Stromal cell of bone marrow (primary cell): ENCODE measurements at regions not wholly inside any gene's neighbourhood (a gene's known extent, or its start where the extent isn't known, plus 50 kb on each side); places are given as distances from the start of the nearest gene placed in this dataset.
"Not testable (repeated sequence)": the region's sequence is repeated elsewhere in the genome, so short reads cannot be mapped to it uniquely, and the experiment has no call there.

Source experiments
- DNase-seq: peaks from one replicate; pipeline ENCODE4 v3.0.0-alpha.2; 2012; ENCODE audit warnings: low read depth

DNA sequence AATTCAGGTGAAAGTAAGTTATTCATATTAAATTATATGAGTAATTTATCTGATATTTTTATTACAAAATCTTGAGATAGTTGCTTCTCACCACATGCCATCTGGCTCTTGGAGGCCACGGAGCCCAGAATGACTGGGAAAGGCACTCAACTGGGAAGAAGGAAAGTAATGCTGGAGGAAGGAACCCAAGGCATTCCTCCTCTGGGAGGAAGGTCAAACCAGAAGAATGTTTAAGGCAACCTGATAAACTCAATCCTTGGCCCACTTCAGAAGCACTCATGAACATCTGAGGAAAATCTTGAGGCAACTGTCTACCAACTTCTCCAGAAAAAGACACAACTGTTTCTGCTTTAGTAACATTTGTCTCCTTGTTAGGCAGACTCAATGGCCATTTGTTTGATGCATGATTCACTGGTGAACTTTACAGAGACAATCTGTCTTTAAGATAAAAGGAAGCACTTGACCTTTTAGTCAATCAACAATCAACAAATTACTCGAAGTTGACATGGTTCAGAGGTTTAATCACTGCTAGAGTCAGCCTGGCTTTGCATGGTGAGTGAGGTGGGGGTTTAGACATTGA lies 261.4 kb upstream of the MME start:
- DNase-seq, result no peak

DNA sequence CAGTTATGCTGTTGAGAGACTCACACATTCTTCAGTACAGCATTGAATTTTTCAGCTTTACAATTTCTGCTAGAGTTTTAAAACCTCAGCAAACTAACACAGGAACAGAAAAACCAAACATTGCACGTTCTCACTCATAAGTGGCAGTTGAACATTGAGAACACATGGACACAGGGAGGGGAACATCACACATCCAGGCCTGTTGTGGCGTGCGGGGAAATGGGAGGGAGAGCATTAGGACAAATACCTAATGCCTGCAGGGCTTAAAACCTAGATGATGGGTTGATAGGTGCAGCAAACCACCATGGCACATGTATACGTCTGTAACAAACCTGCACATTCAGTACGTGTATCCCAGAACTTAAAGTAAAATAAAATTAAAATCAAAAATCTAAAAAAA lies 270.1 kb upstream of the MME start:
- not testable (repeated sequence) for DNase-seq

DNA sequence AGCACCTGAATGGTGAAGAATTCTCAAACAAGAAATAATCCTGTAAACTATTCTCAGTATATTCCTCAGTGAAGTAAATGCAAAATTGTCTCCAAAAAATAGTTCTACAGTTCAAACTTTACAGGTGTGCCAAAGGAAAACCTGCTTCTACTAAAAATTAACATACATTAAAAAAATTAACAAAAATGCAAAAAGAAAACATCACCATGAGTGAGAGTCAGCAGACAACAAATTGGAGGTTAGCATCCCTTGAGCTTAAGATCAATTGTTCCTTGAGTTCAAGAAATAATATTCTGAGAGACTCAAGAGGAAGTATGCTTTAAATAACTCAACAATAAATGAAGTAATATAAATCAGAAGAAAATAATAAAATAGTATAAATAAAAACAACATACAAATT lies 278.4 kb upstream of the MME start:
- DNase-seq, result no peak

DNA sequence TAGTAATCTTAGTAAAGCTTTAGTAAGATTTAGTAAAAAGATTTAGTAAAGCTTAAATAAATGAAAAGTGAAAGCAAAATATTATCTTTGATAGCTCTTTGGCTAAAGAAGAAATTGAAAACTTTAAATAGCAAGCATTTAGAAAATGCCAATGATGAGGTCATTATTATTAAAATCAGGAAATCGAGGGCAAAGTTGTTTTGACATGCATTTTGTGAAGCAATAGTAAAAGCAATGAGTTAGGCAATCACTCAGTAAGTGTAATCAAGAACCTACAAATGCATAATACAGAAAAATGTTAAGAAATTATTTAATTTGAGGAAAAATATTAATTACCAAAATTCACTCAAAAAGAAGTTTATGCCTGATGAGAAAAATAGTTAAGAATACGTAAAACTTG lies 280.3 kb upstream of the MME start:
- DNase-seq, result no peak

DNA sequence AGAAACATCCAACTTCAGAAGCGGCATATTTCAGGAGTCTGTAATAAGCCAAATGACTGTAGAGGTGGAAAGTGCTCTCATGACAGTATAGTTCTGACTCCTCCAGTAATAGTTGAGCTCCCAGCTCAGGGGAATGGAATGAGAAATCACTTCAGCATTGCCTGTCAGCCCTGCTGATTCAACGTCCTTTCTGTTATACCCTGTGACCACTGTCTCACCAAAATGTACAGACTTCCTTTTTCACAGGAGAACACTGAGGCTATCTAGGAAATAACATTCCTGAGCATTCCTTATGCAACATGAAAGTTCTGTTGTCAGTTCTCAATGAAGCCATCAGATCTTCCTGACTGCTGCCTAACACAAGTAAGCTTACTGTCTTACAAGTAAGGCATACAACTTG lies 284.5 kb upstream of the MME start:
- DNase-seq, result peak; percentile 84

DNA sequence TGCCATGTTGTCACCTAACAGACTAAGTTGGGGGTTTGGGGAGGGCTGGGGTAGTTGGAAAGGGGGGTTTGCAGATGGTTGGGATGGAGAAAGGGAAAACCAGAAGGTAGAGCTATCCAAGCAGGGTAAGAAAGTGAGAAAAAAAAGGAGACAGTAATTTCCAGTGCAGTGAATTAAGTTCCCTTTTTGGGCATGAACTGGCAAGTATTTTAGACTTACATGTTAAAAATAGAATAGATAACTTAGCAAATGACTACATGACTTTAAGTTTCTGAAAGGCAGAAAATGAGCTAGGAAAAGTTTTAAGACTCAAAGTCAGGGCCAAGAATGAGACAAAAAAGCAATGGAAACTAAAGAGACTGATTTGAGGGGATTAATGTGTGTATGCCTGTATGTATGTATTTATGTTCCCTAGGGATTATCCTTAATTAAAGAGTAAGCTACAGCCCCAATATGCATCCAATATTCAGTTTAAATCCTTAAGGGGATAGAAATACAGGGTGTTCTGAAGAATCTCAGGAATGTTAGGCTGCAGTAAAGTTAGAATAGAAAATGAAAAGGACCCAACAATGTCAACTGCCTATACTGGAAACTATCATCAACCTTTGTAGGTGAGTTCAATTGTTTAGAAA lies 285.2 kb upstream of the MME start:
- no peak for DNase-seq

GRCh38 chr3:154794391-154794790 lies 285.7 kb upstream of the MME start:
- DNase-seq, result no peak

DNA sequence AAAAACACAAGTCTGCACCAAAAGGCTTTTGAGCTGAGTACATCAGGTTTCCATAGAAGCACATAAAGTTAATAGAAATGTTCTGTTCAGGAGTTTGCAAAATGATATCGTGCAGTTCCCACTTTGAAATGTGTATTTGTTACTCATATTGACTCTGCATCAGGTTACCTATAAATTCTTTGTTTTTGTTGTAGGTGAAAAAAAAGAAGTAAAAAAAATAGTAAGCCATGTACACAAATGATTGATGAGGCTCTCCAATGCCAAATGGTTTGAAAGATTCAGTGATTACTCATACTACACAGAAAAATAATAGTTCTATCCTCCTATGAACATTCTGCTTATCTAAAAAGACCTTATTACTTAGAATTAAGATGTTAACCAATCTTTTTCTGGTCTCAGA lies 287.3 kb upstream of the MME start:
- no peak for DNase-seq

DNA sequence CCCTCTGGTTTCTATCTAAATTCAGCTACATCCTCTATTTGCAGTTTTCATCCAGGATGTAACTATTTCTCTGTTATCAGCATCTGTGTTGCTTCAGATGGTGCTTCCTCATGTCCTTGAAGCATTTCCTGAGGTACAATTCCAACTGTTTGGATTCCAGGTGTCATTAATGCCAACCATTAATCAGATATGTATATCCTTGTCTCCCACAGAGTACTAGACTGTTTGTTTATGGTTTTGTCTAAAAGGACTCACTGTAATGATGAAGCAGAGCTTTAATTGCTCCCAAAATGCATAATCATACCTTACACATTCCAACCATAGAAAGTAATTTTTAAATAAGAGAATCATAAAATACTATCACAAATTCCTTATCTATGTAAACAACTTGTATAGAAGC lies 288.5 kb upstream of the MME start:
- no peak for DNase-seq

DNA sequence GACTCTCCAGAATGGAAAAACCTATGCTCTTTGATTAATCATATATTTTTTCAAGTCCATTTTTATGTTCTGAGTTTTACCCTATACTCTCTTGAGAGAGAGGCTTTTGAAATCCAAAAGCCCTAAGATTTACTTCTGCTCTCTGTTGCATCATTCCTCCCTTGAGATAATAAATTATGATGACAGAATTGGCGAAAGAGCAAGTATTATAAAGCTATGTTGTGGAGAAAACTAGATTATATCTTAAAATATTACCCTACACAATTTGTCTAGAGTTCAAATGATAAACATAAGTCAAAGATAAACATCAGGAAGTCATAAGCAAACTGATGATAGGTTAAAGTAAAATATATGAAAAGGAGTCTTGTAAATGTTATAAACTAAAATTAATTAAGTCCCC lies 293.4 kb upstream of the MME start:
- DNase-seq, result peak; percentile 70

- no peak for DNase-seq
Measured at GRCh38 chr3:154783521-154783931, 296.6 kb upstream of the MME start.

GRCh38 chr3:154783061-154783460 lies 297.1 kb upstream of the MME start:
- DNase-seq, result no peak

GRCh38 chr3:154782151-154782550 lies 298.0 kb upstream of the MME start:
- no peak for DNase-seq

DNA sequence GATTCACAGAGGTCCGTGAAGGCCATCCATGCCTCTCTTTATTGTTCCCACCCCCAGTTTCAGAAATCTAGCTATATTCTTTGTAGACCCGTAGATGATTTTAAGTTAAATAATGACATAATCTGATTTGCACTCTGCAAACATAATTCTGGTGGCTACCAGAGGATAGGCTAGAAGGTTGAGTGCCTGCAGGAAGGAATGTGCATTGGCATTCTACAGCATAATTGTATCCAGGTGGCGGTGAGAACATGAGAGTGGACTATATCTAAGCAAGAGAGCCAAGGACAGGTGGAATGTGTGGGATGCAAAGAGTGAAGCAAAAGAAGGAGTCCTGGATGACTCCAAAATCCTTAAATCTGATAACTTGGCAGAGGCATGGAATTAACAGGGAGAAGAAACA lies 298.5 kb upstream of the MME start:
- no peak for DNase-seq

- no peak for DNase-seq
Measured at GRCh38 chr3:154780263-154780662, 299.9 kb upstream of the MME start.

GRCh38 chr3:154779571-154779970 lies 300.5 kb upstream of the MME start:
- peak; percentile 68 for DNase-seq

- DNase-seq, result no peak
Measured at GRCh38 chr3:154778057-154778456, 302.1 kb upstream of the MME start.

DNA sequence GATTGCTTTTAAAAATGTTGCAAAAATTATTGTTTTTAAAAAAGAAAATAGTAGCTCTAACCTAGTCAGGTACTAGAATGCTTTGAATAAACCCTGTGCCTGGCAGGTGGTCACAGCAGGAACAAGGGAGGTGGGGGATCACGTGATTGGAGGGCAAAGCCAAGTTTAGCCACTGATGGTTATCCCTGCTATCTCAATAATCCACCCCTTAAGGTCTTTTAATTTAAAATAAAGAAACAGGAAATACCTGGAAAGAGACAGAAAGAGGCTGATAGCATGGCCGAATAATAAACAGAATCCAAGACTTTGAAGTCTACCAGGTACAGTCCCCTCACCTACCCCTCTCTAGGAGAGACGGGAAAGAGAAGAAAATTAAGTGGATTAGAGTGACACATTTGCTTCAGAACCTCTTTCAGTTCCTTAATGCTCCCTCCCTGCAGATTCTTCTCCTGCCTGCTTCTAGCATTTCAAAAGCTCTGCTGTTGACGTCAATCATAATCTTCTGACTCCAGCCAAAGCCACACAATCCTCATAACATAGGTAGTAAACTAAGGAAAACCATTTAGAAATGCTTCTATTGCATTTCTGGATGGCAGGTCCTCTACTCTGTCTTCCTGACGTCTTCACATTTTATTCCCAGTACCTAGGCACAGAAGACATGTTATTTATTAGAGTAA lies 303.4 kb upstream of the MME start:
- no peak for DNase-seq

GRCh38 chr3:154775821-154776548 lies 304.1 kb upstream of the MME start:
- no peak for DNase-seq

- no peak for DNase-seq
Measured at GRCh38 chr3:154766765-154767503, 313.2 kb upstream of the MME start.

- no peak for DNase-seq
Measured at GRCh38 chr3:154764856-154765640, 315.1 kb upstream of the MME start.

DNA sequence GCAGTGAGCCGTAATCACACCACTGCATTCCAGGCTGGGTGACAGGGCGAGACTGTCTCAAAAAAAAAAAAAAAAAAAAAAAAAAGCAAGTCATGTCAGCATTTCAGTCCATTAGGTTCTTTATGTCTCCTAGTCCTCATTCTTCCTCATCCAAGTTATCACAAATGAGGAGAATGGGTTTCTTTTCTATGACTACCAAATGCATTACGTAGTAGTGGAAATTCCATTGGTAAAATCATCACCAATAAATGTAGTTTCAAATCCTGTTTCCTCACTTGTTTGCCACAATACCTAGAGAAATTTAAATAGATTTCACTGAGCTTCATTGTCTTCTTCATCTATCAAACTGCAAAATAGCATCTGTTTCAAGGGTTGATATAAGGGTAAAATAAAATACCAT lies 317.6 kb upstream of the MME start:
- DNase-seq, result no peak
